ENCODE measurements at regions not wholly inside any gene's neighbourhood (a gene's known extent, or its start where the extent isn't known, plus 50 kb on each side); places are given as distances from the start of the nearest gene placed in this dataset.
"Not testable (repeated sequence)": the region's sequence is repeated elsewhere in the genome, so short reads cannot be mapped to it uniquely, and the experiment has no call there.

DNA sequence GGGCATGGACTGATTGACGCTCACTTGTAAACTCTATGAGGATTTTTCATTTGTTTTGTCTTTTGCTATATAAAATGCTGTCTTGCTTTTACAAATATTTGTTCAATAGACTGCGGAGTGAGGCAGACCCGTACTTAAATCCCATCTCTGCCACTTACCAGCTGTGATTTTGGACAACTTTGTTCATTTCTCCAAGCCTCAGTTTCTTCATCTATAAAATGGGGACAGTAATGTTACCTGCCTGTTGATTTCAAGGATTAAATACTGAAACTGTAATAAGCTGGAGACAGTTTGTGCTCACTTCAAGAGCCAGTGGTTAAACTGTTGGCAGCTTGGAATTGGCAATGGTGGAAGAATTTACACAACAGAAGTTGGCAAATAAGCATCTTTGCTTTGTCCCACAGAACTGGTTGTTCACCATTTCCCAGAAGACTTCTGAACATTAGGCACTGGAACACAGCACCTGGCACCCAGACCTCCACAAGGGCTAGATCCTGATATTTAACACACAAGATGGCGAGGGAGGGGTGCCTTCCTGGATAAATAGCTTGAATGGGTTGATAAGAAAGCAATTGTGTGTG is 479.2 kb downstream of the QKI start:
- no peak for DNase-seq

GRCh38 chr6:163892824-163893561 is 478.5 kb downstream of the QKI start:
- no peak for DNase-seq

GRCh38 chr6:163889904-163890514 is 475.5 kb downstream of the QKI start:
- DNase-seq, result no peak

GRCh38 chr6:163888030-163888819 is 473.7 kb downstream of the QKI start:
- no peak for DNase-seq

DNA sequence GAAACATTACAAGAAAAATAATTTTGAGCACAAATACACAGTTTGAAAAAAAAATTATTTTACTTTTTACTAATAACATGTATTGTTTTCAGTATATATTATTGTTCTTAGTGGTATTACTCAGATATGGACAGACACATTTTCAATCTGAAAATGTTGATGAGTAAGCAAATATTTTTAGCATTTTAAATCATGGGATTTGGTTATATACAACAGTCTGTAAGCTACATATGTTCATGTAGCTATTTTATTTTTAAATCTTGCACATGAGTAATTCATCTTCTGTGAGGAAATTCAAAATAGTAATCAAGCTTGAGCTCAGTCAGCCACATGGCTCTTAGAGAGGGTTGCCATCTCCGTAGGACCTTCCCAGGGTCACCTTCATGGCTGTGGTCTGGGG is 471.9 kb downstream of the QKI start:
- DNase-seq, result no peak

GRCh38 chr6:163883984-163884383 is 469.5 kb downstream of the QKI start:
- DNase-seq, result no peak

GRCh38 chr6:163878698-163879097 is 464.2 kb downstream of the QKI start:
- DNase-seq, result no peak

GRCh38 chr6:163877877-163878639 is 463.5 kb downstream of the QKI start:
- DNase-seq, result no peak

GRCh38 chr6:163876391-163876790 is 461.9 kb downstream of the QKI start:
- no peak for DNase-seq

DNA sequence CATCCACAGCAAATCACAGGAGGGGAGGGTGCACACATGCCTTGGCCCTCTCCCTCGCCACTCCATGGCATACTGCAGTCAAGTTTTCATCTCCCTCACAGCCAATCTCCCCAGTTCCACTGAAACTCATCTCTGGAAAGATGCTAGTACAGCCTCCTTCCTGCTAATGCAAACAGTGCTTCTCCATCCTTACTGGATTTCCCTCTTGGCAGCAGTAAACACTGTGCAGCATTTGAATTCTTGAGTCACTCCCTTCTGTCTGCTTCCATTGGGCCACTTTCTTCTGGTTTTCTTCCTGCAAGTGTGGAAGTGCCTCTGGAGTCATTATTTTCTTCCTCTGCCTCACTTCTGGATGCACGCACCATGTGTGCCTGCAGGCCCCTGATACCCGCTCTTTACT is 460.3 kb downstream of the QKI start:
- no peak for DNase-seq

GRCh38 chr6:163872335-163872734 is 457.8 kb downstream of the QKI start:
- DNase-seq, result no peak

- no peak for DNase-seq
Observed at GRCh38 chr6:163871616-163872015, 457.1 kb downstream of the QKI start.

GRCh38 chr6:163867518-163868292 is 453.2 kb downstream of the QKI start:
- DNase-seq, result no peak

DNA sequence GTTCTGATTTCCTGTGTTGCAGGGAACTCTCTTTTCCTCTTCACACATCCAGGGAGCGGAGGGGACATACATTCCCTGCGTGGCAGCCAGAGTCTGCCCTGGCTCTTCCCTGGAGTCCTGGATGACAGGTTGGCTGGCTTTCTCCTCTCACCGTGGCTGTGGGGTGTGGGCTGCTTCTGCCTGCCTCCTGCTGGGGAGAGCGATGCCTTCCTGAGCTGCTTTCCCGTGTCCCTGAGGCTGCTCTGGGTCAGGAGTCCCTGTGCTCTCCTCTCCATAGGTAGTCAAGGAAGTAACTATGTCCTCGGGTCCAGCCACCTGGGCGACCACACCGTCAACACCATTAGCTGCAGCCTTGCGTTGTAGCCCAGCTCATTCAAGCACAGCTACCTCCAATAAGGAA is 451.7 kb downstream of the QKI start:
- DNase-seq, result no peak

DNA sequence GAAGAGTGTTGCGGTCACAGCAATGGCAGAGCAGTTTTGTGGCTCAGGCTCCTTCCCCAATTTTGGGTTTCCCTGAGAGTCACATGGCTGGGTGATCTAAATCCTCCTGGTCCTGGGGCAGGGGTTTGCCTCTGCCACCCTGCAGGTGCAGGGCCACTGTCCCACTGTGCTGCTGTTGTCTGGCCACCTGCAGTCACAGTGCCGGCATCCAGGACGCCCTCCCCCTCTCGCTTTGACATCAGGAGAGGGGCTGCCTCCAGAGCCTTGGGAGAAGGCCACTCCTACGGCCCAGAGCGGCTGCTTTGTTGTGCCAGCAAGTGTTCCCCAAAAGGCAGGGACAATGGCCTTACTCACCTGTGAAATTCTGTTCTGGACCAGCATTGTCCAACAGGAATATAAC is 449.0 kb downstream of the QKI start:
- no peak for DNase-seq

- no peak for DNase-seq
Observed at GRCh38 chr6:163862701-163863100, 448.2 kb downstream of the QKI start.

DNA sequence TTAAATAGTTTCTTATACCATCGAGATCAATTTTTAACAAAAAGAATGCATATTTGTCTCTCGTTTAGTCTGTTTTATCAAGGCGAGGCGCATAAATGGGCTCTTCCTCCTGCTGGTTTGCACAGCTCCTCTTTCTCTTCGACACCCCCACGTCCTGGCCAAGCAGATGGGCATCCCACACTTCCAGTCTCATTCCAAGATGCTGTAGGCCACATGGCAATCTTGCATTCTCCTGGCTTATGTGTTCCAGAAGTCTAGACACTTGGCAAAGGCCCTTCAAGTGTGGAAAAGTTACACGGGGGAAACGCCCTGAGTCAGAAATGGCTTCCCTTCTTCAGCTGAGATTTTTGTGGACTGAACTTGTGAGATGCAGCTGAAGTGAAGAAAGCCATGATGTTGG is 447.1 kb downstream of the QKI start:
- no peak for DNase-seq

DNA sequence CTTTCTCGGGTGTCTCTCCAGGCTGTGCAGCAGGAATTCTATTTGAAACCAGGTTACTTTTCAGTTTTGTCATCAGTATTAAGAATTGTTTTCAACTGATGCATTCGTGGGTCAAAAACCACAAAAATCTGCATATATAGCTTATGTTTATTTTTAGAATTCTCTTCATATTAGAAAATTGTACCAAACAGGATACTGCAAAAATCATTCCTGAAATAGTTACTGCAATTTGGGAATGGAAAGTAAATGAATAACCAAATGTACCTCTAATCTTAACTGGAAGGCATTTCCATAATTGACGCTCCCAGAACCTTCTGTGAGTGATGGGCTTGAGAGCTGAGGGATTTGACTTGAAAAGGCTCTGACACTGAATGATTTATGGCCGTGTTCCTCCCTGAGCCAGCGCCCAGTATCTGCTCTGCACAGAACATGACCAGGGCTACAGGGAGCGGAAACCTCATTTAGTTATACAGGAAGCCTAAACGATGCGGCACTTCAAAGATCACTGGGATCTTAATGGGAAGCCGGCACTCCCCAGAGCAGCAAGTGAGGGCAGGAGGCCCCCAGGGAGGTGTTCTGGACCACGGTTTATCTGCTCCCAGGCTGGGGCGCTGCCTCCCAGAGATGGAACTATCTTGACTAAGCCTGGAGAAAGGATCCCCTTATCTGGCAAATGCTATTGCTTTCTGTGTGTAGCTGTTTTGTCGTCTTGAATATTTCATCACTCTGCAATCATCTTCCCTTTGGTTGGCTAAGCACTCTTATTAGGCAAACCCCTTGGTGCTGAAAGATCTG is 446.0 kb downstream of the QKI start:
- DNase-seq, result no peak

DNA sequence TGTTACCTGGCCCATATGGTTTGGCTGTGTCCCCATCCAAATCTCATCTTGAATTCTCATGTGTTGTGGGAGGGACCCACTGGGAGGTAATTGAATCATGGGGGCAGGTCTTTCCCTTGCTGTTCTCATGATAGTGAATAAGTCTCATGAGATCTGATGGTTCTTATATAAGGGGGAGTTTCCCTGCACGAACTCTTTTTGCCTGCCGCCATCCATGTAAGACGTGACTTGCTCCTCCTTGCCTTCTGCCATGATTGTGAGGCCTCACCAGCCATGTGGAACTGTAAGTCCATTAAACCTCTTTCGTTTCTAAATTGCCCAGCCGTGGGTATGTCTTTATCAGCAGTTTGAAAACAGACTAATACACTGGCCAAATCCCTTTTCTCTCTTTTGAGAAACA is 444.4 kb downstream of the QKI start:
- not testable (repeated sequence) for DNase-seq

DNA sequence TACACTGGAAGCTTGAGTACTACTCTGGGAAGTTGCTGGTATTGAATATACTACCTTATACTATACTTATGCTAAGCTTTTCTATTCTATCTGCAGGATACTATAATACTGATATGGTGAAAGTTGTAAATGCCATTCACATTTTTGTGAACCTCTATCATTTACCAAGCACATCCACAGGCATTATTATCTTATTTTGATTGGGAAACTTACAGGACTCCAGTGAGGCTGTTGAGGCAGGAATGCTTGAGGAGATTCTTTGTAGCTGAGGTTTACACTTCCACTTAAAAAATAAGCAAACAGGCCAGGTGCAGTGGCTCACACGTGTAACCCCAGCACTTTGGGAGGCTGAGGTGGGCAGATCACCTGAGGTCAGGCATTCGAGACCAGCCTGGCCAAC is 442.9 kb downstream of the QKI start:
- no peak for DNase-seq

DNA sequence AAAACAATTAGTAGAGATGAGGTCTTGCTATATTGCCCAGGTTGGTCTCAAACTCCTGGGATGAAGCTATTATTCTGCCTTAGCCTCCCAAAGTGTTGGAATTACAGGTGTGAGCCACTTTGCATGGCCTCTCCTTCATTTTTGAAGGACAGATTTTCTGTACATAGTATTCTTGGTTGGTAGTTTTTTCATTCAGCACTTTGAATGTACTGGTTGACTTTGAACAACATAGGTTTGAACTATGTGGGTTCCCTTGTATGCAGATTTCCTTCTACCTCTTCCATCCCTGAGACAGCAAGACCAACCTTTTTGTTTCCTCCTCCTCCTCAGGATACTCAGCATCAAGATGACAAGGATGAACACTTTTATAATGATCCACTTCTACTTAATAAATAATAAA is 436.4 kb downstream of the QKI start:
- no peak for DNase-seq
